ENCODE measurements at regions not wholly inside any gene's neighbourhood (a gene's known extent, or its start where the extent isn't known, plus 50 kb on each side); places are given as distances from the start of the nearest gene placed in this dataset.
"Not testable (repeated sequence)": the region's sequence is repeated elsewhere in the genome, so short reads cannot be mapped to it uniquely, and the experiment has no call there.

GRCh38 chr4:30553151-30553550, 167.0 kb upstream of the PCDH7 start:
- no peak for ATAC-seq
- no peak overlapping the region for H3K27ac ChIP-seq
- H3K27me3 ChIP-seq = no peaks in the 10 kb centered on the region
- no peak for DNase-seq
- intact Hi-C loops (cut with DNase I) = no loop called here
- no peak for TF ChIP-seq CTCF (IDR thresholded peaks at IDR 0.05)
- H3K36me3 ChIP-seq = no peaks in the 10 kb centered on the region
- no peaks in the 10 kb centered on the region for H3K9me3 ChIP-seq
- H3K4me1 ChIP-seq = no peaks in the 10 kb centered on the region
- H3K4me3 ChIP-seq = no peak overlapping the region

- no peaks in the 10 kb centered on the region for H3K27me3 ChIP-seq
- H3K4me3 ChIP-seq = no peak overlapping the region
- ATAC-seq (no peak), DNase-seq (no peak)
- no peak overlapping the region for H3K27ac ChIP-seq
- no peaks in the 10 kb centered on the region for H3K9me3 ChIP-seq
- intact Hi-C loops (cut with DNase I) = no loop called here
- no peaks in the 10 kb centered on the region for H3K36me3 ChIP-seq
- TF ChIP-seq CTCF (IDR thresholded peaks at IDR 0.05) = no peak
- no peaks in the 10 kb centered on the region for H3K4me1 ChIP-seq
Observed at GRCh38 chr4:30553706-30554105, 166.5 kb upstream of the PCDH7 start.

- intact Hi-C loops (cut with DNase I) = no loop called here
- Histone ChIP-seq H3K27ac (no peak overlapping the region), H3K27me3 (no peaks in the 10 kb centered on the region), H3K4me1 (no peaks in the 10 kb centered on the region), H3K4me3 (no peak overlapping the region), H3K9me3 (no peaks in the 10 kb centered on the region), H3K36me3 (no peaks in the 10 kb centered on the region)
- TF ChIP-seq CTCF (IDR thresholded peaks at IDR 0.05) = no peak
- no peak for ATAC-seq
- no peak for DNase-seq
Observed at GRCh38 chr4:30555775-30556174, 164.4 kb upstream of the PCDH7 start.

GRCh38 chr4:30559481-30559880, 160.7 kb upstream of the PCDH7 start:
- intact Hi-C loops (cut with DNase I) = no loop called here
- no peak overlapping the region for H3K4me3 ChIP-seq
- peak in 2 of 4 donors; percentile 30 to 58 for DNase-seq
- no peak overlapping the region for H3K27ac ChIP-seq
- no peaks in the 10 kb centered on the region for H3K36me3 ChIP-seq
- no peak for ATAC-seq
- H3K4me1 ChIP-seq = no peaks in the 10 kb centered on the region
- no peaks in the 10 kb centered on the region for H3K9me3 ChIP-seq
- no peak for TF ChIP-seq CTCF (IDR thresholded peaks at IDR 0.05)
- H3K27me3 ChIP-seq = no peaks in the 10 kb centered on the region

- H3K4me1 ChIP-seq = no peaks in the 10 kb centered on the region
- H3K4me3 ChIP-seq = no peak overlapping the region
- intact Hi-C loops (cut with DNase I) = no loop called here
- H3K27me3 ChIP-seq = no peaks in the 10 kb centered on the region
- no peak for TF ChIP-seq CTCF (IDR thresholded peaks at IDR 0.05)
- H3K27ac ChIP-seq = no peak overlapping the region
- DNase-seq (peak in 1 of 4 donors; percentile 37), ATAC-seq (no peak)
- H3K9me3 ChIP-seq = no peaks in the 10 kb centered on the region
- no peaks in the 10 kb centered on the region for H3K36me3 ChIP-seq
Observed at GRCh38 chr4:30586850-30587249, 133.3 kb upstream of the PCDH7 start.

GRCh38 chr4:30589669-30590068, 130.5 kb upstream of the PCDH7 start:
- H3K9me3 ChIP-seq; H3K36me3 ChIP-seq; H3K4me3 ChIP-seq; DNase-seq; ATAC-seq; intact Hi-C loops (cut with DNase I); H3K27ac ChIP-seq; H3K27me3 ChIP-seq; H3K4me1 ChIP-seq: not testable (repeated sequence)
